NOMO-1 treated with DMSO at 0.1 percent for 48 hours (cell line): ENCODE measurements at regions not wholly inside any gene's neighbourhood (a gene's known extent, or its start where the extent isn't known, plus 50 kb on each side); places are given as distances from the start of the nearest gene placed in this dataset.
A peak's percentile ranks its signal among the peaks of the same experiment; 100 is the strongest.
"Not testable (repeated sequence)": the region's sequence is repeated elsewhere in the genome, so short reads cannot be mapped to it uniquely, and the experiment has no call there.

ENCODE experiments used
- DNase-seq: peaks from one replicate; lab custom pipeline; 2025; ENCODE audit not compliant: unreplicated experiment; lab: John Stamatoyannopoulos, UW

- DNase-seq: peak; percentile 29
These were observed 50.8 kb upstream of the BOD1L1 start for GRCh38 chr4:13678186-13678924.

GRCh38 chr4:13681570-13681969 is 54.0 kb upstream of the BOD1L1 start:
- DNase-seq: no peak

- no peak for DNase-seq
These were observed 66.7 kb upstream of the BOD1L1 start for GRCh38 chr4:13694256-13694655.

GRCh38 chr4:13698296-13698695 is 70.8 kb upstream of the BOD1L1 start:
- DNase-seq: no peak

- DNase-seq: no peak
These were observed 72.7 kb upstream of the BOD1L1 start for GRCh38 chr4:13700021-13700857.

- not testable (repeated sequence) for DNase-seq
These were observed 73.3 kb upstream of the BOD1L1 start for GRCh38 chr4:13700858-13701140.

- DNase-seq: peak; percentile 79
These were observed 74.5 kb upstream of the BOD1L1 start for GRCh38 chr4:13701937-13702446.

GRCh38 chr4:13703096-13703495 is 75.6 kb upstream of the BOD1L1 start:
- no peak for DNase-seq

GRCh38 chr4:13704035-13704434 is 76.5 kb upstream of the BOD1L1 start:
- DNase-seq: peak; percentile 95

GRCh38 chr4:13704761-13705160 is 77.2 kb upstream of the BOD1L1 start:
- DNase-seq: no peak

GRCh38 chr4:13705521-13706041 is 78.1 kb upstream of the BOD1L1 start:
- peak; percentile 44 for DNase-seq

- no peak for DNase-seq
These were observed 78.6 kb upstream of the BOD1L1 start for GRCh38 chr4:13706120-13706519.

GRCh38 chr4:13706716-13707115 is 79.2 kb upstream of the BOD1L1 start:
- DNase-seq: no peak

- peak; percentile 72 for DNase-seq
These were observed 82.8 kb upstream of the BOD1L1 start for GRCh38 chr4:13710246-13710885.

GRCh38 chr4:13711233-13711785 is 83.8 kb upstream of the BOD1L1 start:
- DNase-seq: no peak

GRCh38 chr4:13721894-13722293 is 94.4 kb upstream of the BOD1L1 start:
- no peak for DNase-seq

- DNase-seq: no peak
These were observed 95.1 kb upstream of the BOD1L1 start for GRCh38 chr4:13722649-13723048.

GRCh38 chr4:13728761-13729160 is 101.2 kb upstream of the BOD1L1 start:
- no peak for DNase-seq

GRCh38 chr4:13731019-13731418 is 103.5 kb upstream of the BOD1L1 start:
- DNase-seq: no peak

GRCh38 chr4:13733817-13734216 is 106.3 kb upstream of the BOD1L1 start:
- DNase-seq: no peak

- DNase-seq: no peak
These were observed 123.1 kb upstream of the BOD1L1 start for GRCh38 chr4:13750594-13750993.
